ENCODE measurements at regions not wholly inside any gene's neighbourhood (a gene's known extent, or its start where the extent isn't known, plus 50 kb on each side); places are given as distances from the start of the nearest gene placed in this dataset.

GRCh38 chr14:101331141-101331525 lies 230.2 kb upstream of the DIO3 start:
- H3K4me3 ChIP-seq (ENCODE audit: low read depth, poor library complexity, severe bottlenecking), result no peak overlapping the region
- intact Hi-C loops (cut with DNase I; ENCODE audit: low total_unique reads), result no loop called here
- 87 to 88% methylated on average over 10 of the region's 10 CpGs for WGBS, 2 donors
- TF ChIP-seq POLR2A (IDR thresholded peaks at IDR 0.05), result no peak
- TF ChIP-seq, protein P1, sequence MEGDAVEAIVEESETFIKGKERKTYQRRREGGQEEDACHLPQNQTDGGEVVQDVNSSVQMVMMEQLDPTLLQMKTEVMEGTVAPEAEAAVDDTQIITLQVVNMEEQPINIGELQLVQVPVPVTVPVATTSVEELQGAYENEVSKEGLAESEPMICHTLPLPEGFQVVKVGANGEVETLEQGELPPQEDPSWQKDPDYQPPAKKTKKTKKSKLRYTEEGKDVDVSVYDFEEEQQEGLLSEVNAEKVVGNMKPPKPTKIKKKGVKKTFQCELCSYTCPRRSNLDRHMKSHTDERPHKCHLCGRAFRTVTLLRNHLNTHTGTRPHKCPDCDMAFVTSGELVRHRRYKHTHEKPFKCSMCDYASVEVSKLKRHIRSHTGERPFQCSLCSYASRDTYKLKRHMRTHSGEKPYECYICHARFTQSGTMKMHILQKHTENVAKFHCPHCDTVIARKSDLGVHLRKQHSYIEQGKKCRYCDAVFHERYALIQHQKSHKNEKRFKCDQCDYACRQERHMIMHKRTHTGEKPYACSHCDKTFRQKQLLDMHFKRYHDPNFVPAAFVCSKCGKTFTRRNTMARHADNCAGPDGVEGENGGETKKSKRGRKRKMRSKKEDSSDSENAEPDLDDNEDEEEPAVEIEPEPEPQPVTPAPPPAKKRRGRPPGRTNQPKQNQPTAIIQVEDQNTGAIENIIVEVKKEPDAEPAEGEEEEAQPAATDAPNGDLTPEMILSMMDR (IDR thresholded peaks at IDR 0.05), result no peak
- no peak for DNase-seq (ENCODE audit: low spot score in 2 of 2)

DNA sequence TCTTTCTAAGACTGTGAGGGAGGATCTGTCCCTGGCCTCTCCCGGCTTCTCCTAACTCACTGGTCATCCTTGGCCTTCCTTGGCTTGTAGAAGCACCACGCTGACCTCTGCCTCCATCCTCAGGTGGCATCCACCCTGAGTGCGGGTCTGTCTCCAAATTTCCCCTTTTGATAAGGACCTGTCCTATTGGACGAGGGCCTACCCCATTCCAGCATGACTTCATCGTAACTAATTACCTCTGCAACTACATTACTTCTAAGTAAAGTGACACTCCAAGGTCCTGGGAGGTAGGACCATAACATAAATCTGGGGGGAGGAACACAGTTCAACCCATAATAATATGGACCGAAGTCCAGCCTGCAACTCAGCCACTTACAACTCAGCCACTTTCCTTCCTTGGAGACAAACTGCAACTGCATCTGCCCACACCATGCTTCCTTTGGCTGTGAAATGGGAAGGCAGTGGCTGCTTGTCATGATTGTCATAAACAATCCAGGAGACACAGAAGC lies 229.6 kb upstream of the DIO3 start:
- TF ChIP-seq POLR2A (IDR thresholded peaks at IDR 0.05), result no peak
- TF ChIP-seq, protein P1 (IDR thresholded peaks at IDR 0.05), result no peak
- no peak for DNase-seq (ENCODE audit: low spot score in 2 of 2)
- 91 to 92% methylated on average over 6 of the region's 6 CpGs for WGBS, 2 donors
- intact Hi-C loops (cut with DNase I; ENCODE audit: low total_unique reads), result no loop called here
- H3K4me3 ChIP-seq (ENCODE audit: low read depth, poor library complexity, severe bottlenecking), result no peak overlapping the region

- no peak for DNase-seq (ENCODE audit: low spot score in 2 of 2)
- H3K4me3 ChIP-seq (ENCODE audit: low read depth, poor library complexity, severe bottlenecking), result no peak overlapping the region
- TF ChIP-seq POLR2A (IDR thresholded peaks at IDR 0.05), result no peak
- TF ChIP-seq, protein P1 (IDR thresholded peaks at IDR 0.05), result no peak
- intact Hi-C loops (cut with DNase I; ENCODE audit: low total_unique reads), result no loop called here
- WGBS, 2 donors, result 74 to 85% methylated on average over 8 of the region's 8 CpGs
Observed at GRCh38 chr14:101332281-101332680, 229.0 kb upstream of the DIO3 start.

- intact Hi-C loops (cut with DNase I; ENCODE audit: low total_unique reads), result no loop called here
- 78 to 80% methylated on average over 19 to 20 of the region's 20 CpGs for WGBS, 2 donors
- DNase-seq (ENCODE audit: low spot score in 2 of 2), result no peak
Observed at GRCh38 chr14:101333335-101334280, 227.7 kb upstream of the DIO3 start.

GRCh38 chr14:101334656-101335055 lies 226.6 kb upstream of the DIO3 start:
- TF ChIP-seq, protein P1 (IDR thresholded peaks at IDR 0.05), result no peak
- no peak for TF ChIP-seq POLR2A (IDR thresholded peaks at IDR 0.05)
- 69 to 73% methylated on average over 8 to 9 of the region's 9 CpGs for WGBS, 2 donors
- H3K4me3 ChIP-seq (ENCODE audit: low read depth, poor library complexity, severe bottlenecking), result no peak overlapping the region
- intact Hi-C loops (cut with DNase I; ENCODE audit: low total_unique reads), result no loop called here
- no peak for DNase-seq (ENCODE audit: low spot score in 2 of 2)

More at GRCh38 chr14:101333335-101334280, 227.7 kb upstream of the DIO3 start:
- no peak overlapping the region for H3K4me3 ChIP-seq (ENCODE audit: low read depth, poor library complexity, severe bottlenecking)
- TF ChIP-seq, protein P1 (IDR thresholded peaks at IDR 0.05), result no peak
- no peak for TF ChIP-seq POLR2A (IDR thresholded peaks at IDR 0.05)
